Adrenal gland (tissue), 9 donors: ENCODE measurements at regions not wholly inside any gene's neighbourhood (a gene's known extent, or its start where the extent isn't known, plus 50 kb on each side); places are given as distances from the start of the nearest gene placed in this dataset.

ENCODE experiments used
- DNase-seq, 7 donors: peaks; one replicate each; pipeline ENCODE4 v3.0.0-alpha.2; 2019 to 2020
- H3K27ac ChIP-seq, 5 donors: fragments of 200-600 bp; sonication (generic) in 4 of 5; 1 replicate in 3 of 5; 2 replicates in 2 of 5; pipeline versions ENCODE4 v1.5.1 to v1.8.0; 2016 to 2020; ENCODE audit warnings: mild to moderate bottlenecking in 1 of 5
- H3K27me3 ChIP-seq: fragments of 200-600 bp; 2 replicates; pipeline ENCODE4 v1.8.0; 2021
- H3K36me3 ChIP-seq, 2 donors: fragments of 200-600 bp; replicated peaks in 1 of 2; 1 replicate in 1 of 2; 2 replicates in 1 of 2; pipeline versions ENCODE4 v1.5.1 to v1.8.0; 2018 to 2022
- H3K4me1 ChIP-seq, 2 donors: fragments of 200-600 bp; replicated peaks in 1 of 2; 1 replicate in 1 of 2; 2 replicates in 1 of 2; pipeline versions ENCODE4 v1.5.1 to v1.8.0; 2018 to 2021
- H3K4me3 ChIP-seq, 4 donors: fragments of 200-600 bp; sonication (generic) in 3 of 4; one replicate each; pipeline ENCODE4 v1.5.1; 2016 to 2018
- H3K9me3 ChIP-seq, 3 donors: fragments of 200-600 bp; sonication (generic) in 1 of 3; replicated peaks in 1 of 3; 1 replicate in 2 of 3; 2 replicates in 1 of 3; pipeline versions ENCODE4 v1.5.1 to v1.8.0; 2016 to 2021
- POLR2A ChIP-seq, 2 donors: fragments of 450-650 bp; IDR thresholded peaks; one replicate each; pipeline ENCODE4 v1.6.1; 2017; ENCODE audit warnings: antibody characterized with exemption in 2 of 2, mild to moderate bottlenecking in 2 of 2, moderate library complexity in 1 of 2
- WGBS, 4 donors: extraction: QIAGEN DNeasy Blood & Tissue Kit in 2 of 4; methylation state at CpG; one replicate each; pipeline versions ENCODE4 v1.1.5 to v1.1.7; 2013 to 2017; 5-methylcytosine and 5-hydroxymethylcytosine counted together
- intact Hi-C, 2 donors: fragments of 100-400 bp; cut with DNase I; formaldehyde crosslinking; loops; one replicate each; pipeline versions ENCODE4 v1.14.1 to v1.15.0; 2022 to 2023
- TF ChIP-seq, protein P1 (sequence below), 6 experiments: fragments of 450-650 bp in 4 of 6; fragments of 200-600 bp in 2 of 6; sonication (generic) in 1 of 6; IDR thresholded peaks; 1 replicate in 5 of 6; 2 replicates in 1 of 6; pipeline versions ENCODE4 v1.5.1 to v1.8.0; 2016 to 2021; ENCODE audit warnings: antibody characterized with exemption in 6 of 6, mild to moderate bottlenecking in 2 of 6, moderate library complexity in 1 of 6
- donor health status: healthy with polysubstance abuse.
- donor health status: Bipolar disorder and iron deficiency.
- donor health status: DM: yes; HTN: yes; CAD: no.
- donor health status: DM: no; HTN: no; CAD: no.
- donor health status: DM: no; HTN: no; CAD: no.

- intact Hi-C loops, result no loop called here
- Histone ChIP-seq H3K27ac (peak overlapping the region in 1 of 5 donors; percentile 65), H3K4me3 (no peak overlapping the region), H3K9me3 (no peaks in the 10 kb centered on the region), H3K4me1 (peaks cover 7 to 20% of the 10 kb centered on the region in 2 donors), H3K27me3 (no peaks in the 10 kb centered on the region), H3K36me3 (peaks cover 0 to 19% of the 10 kb centered on the region in 2 donors)
- TF ChIP-seq POLR2A (IDR thresholded peaks at IDR 0.05), result no peak
- TF ChIP-seq, protein P1, sequence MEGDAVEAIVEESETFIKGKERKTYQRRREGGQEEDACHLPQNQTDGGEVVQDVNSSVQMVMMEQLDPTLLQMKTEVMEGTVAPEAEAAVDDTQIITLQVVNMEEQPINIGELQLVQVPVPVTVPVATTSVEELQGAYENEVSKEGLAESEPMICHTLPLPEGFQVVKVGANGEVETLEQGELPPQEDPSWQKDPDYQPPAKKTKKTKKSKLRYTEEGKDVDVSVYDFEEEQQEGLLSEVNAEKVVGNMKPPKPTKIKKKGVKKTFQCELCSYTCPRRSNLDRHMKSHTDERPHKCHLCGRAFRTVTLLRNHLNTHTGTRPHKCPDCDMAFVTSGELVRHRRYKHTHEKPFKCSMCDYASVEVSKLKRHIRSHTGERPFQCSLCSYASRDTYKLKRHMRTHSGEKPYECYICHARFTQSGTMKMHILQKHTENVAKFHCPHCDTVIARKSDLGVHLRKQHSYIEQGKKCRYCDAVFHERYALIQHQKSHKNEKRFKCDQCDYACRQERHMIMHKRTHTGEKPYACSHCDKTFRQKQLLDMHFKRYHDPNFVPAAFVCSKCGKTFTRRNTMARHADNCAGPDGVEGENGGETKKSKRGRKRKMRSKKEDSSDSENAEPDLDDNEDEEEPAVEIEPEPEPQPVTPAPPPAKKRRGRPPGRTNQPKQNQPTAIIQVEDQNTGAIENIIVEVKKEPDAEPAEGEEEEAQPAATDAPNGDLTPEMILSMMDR (IDR thresholded peaks at IDR 0.05), result no peak
- WGBS, 4 donors, result 93 to 96% (median 95%) methylated on average over 4 of the region's 4 CpGs
- DNase-seq, result no peak
Observed at GRCh38 chr12:123036466-123037285, 56.2 kb downstream of the ARL6IP4 start.

GRCh38 chr12:123035841-123036240 lies 55.4 kb downstream of the ARL6IP4 start:
- Histone ChIP-seq H3K4me1 (peaks cover 7 to 20% of the 10 kb centered on the region in 2 donors), H3K4me3 (no peak overlapping the region), H3K27ac (peak overlapping the region in 1 of 5 donors; percentile 65), H3K36me3 (peaks cover 0 to 20% of the 10 kb centered on the region in 2 donors), H3K27me3 (no peaks in the 10 kb centered on the region), H3K9me3 (no peaks in the 10 kb centered on the region)
- WGBS, 4 donors, result 46 to 63% (median 59%) methylated on average over 2 to 5 of the region's 5 CpGs
- DNase-seq, result peak in 5 of 7 donors; percentile 50 to 66 (median 61)
- intact Hi-C loops, result no loop called here
- TF ChIP-seq, protein P1 (IDR thresholded peaks at IDR 0.05), result no peak
- TF ChIP-seq POLR2A (IDR thresholded peaks at IDR 0.05), result no peak

- Histone ChIP-seq H3K27me3 (no peaks in the 10 kb centered on the region), H3K9me3 (no peaks in the 10 kb centered on the region), H3K4me1 (peaks cover 7 to 20% of the 10 kb centered on the region in 2 donors), H3K4me3 (no peak overlapping the region), H3K36me3 (peaks cover 0 to 20% of the 10 kb centered on the region in 2 donors), H3K27ac (peak overlapping the region in 3 of 5 donors; percentile 1 to 65 (median 19))
- TF ChIP-seq, protein P1 (IDR thresholded peaks at IDR 0.05), result no peak
- no peak for TF ChIP-seq POLR2A (IDR thresholded peaks at IDR 0.05)
- intact Hi-C loops, result no loop called here
- WGBS, 4 donors, result 43 to 49% (median 45%) methylated on average over 4 of the region's 4 CpGs
- peak in 1 of 7 donors; percentile 50 for DNase-seq
Observed at GRCh38 chr12:123034865-123035264, 54.4 kb downstream of the ARL6IP4 start.

- DNase-seq, result no peak
- no peak for TF ChIP-seq POLR2A (IDR thresholded peaks at IDR 0.05)
- TF ChIP-seq, protein P1 (IDR thresholded peaks at IDR 0.05), result no peak
- no peaks in the 10 kb centered on the region for H3K27me3 ChIP-seq
- no peak overlapping the region for H3K4me3 ChIP-seq
- H3K27ac ChIP-seq, result peak overlapping the region in 1 of 5 donors; percentile 65
- WGBS, 4 donors, result 75 to 90% (median 79%) methylated on average over 19 to 21 of the region's 21 CpGs
- no peaks in the 10 kb centered on the region for H3K9me3 ChIP-seq
- H3K4me1 ChIP-seq, result peaks cover 7 to 20% of the 10 kb centered on the region in 2 donors
- intact Hi-C loops, result no loop called here
- H3K36me3 ChIP-seq, result peaks cover 0 to 20% of the 10 kb centered on the region in 2 donors
Observed at GRCh38 chr12:123034022-123034541, 53.6 kb downstream of the ARL6IP4 start.
